IMR-90 (cell line): ENCODE measurements at regions not wholly inside any gene's neighbourhood (a gene's known extent, or its start where the extent isn't known, plus 50 kb on each side); places are given as distances from the start of the nearest gene placed in this dataset.

Source experiments
- ATAC-seq: fragments of 200-7000 bp; cut with Tn5 transposase; 2 replicates; pipeline ENCODE4 v1.9.1; 2020; ENCODE audit warnings: low read depth, mild to moderate bottlenecking, moderate library complexity
- BruUV-seq: library from RNA; stranded (reverse); fragments of 400-500 nt; replicated peaks from 2 replicates; lab custom pipeline; 2021; lab: Mats Ljungman, UMichigan
- CTCF ChIA-PET: fragments of 300-600 bp; formaldehyde crosslinking; extraction: SDS; loops from one replicate; lab custom pipeline; 2021; ENCODE audit warnings: antibody characterized with exemption; lab: Yijun Ruan, JAX
- POLR2A ChIA-PET: fragments of 300-600 bp; sonication (Branson Sonifier 250); formaldehyde crosslinking; loops from one replicate; lab custom pipeline; 2022; ENCODE audit warnings: antibody characterized with exemption; ENCODE audit not compliant: unreplicated experiment; lab: Charles Lee
- DNase-seq: peaks from one replicate; pipeline ENCODE4 v3.0.0; 2013
- H2AFZ ChIP-seq: replicated peaks from 2 replicates; pipeline ENCODE3; 2013; ENCODE audit warnings: low read length, mild to moderate bottlenecking; ENCODE audit not compliant: poor library complexity
- H2AK5ac ChIP-seq: 2 replicates; pipeline ENCODE4 v1.6.1; 2013; ENCODE audit warnings: low read depth, low read length, inconsistent platforms
- H2AK9ac ChIP-seq: replicated peaks from 2 replicates; pipeline ENCODE3; 2013; ENCODE audit warnings: mild to moderate bottlenecking, low read depth, low read length, moderate library complexity; ENCODE audit not compliant: poor library complexity
- H2BK120ac ChIP-seq: 2 replicates; pipeline ENCODE4 v1.6.1; 2013; ENCODE audit warnings: low read depth, low read length, inconsistent platforms
- H2BK15ac ChIP-seq: 3 replicates; pipeline ENCODE4 v1.6.1; 2013; ENCODE audit warnings: low read depth, low read length, inconsistent platforms
- H2BK20ac ChIP-seq: 2 replicates; pipeline ENCODE4 v1.6.1; 2013; ENCODE audit warnings: low read depth, mild to moderate bottlenecking, inconsistent platforms, low read length, moderate library complexity
- H2BK5ac ChIP-seq: 2 replicates; pipeline ENCODE4 v1.6.1; 2013; ENCODE audit warnings: mild to moderate bottlenecking, low read depth, low read length, inconsistent platforms; ENCODE audit not compliant: poor library complexity, severe bottlenecking
- H3K14ac ChIP-seq: replicated peaks from 2 replicates; pipeline ENCODE4 v1.6.1; 2013; ENCODE audit warnings: low read depth, low read length, inconsistent platforms
- H3K18ac ChIP-seq: 2 replicates; pipeline ENCODE4 v1.6.1; 2013; ENCODE audit warnings: low read depth, low read length, control low read depth
- H3K23ac ChIP-seq: 2 replicates; pipeline ENCODE4 v1.6.1; 2013; ENCODE audit warnings: low read depth, low read length, inconsistent platforms
- H3K27ac ChIP-seq: 2 replicates; pipeline ENCODE4 v1.5.1; 2013; ENCODE audit warnings: mild to moderate bottlenecking, control low read depth, low read length; ENCODE audit not compliant: insufficient read depth
- H3K27me3 ChIP-seq: 2 replicates; pipeline ENCODE4 v1.6.1; 2013; ENCODE audit warnings: low read length; ENCODE audit not compliant: control insufficient read depth, insufficient read depth
- H3K36me3 ChIP-seq: 2 replicates; pipeline ENCODE4 v1.6.1; 2013; ENCODE audit warnings: low read length, mixed read lengths; ENCODE audit not compliant: control insufficient read depth, insufficient read depth
- H3K4ac ChIP-seq: 2 replicates; pipeline ENCODE4 v1.6.1; 2013; ENCODE audit warnings: low read depth, low read length, inconsistent platforms
- H3K4me1 ChIP-seq: 2 replicates; pipeline ENCODE4 v1.6.1; 2013; ENCODE audit warnings: low read length, mixed read lengths; ENCODE audit not compliant: control insufficient read depth, insufficient read depth
- H3K4me2 ChIP-seq: 2 replicates; pipeline ENCODE4 v1.6.1; 2013; ENCODE audit warnings: low read depth, mild to moderate bottlenecking, control low read depth, low read length, moderate library complexity
- H3K4me3 ChIP-seq: 2 replicates; pipeline ENCODE4 v1.5.1; 2013; ENCODE audit warnings: low read depth, mild to moderate bottlenecking, control low read depth, low read length, moderate library complexity; ENCODE audit not compliant: insufficient read depth
- H3K56ac ChIP-seq: 2 replicates; pipeline ENCODE4 v1.6.1; 2013; ENCODE audit warnings: low read length, inconsistent platforms; ENCODE audit not compliant: insufficient read depth; ENCODE audit errors: extremely low read depth
- H3K79me1 ChIP-seq, 2 experiments: 2 replicates each; pipeline ENCODE4 v1.6.1; 2013; ENCODE audit warnings: low read length in 2 of 2, inconsistent platforms in 1 of 2, low read depth in 1 of 2
- H3K9ac ChIP-seq: 2 replicates; pipeline ENCODE4 v1.6.1; 2013; ENCODE audit warnings: low read depth, low read length, control low read depth
- H3K9me1 ChIP-seq: 2 replicates; pipeline ENCODE4 v1.6.1; 2013; ENCODE audit warnings: low read length, inconsistent platforms; ENCODE audit not compliant: insufficient read depth
- H3K9me3 ChIP-seq: 2 replicates; pipeline ENCODE4 v1.6.1; 2013; ENCODE audit warnings: low read length; ENCODE audit not compliant: control insufficient read depth, insufficient read depth
- H4K20me1 ChIP-seq: 2 replicates; pipeline ENCODE4 v1.6.1; 2013; ENCODE audit warnings: low read length, inconsistent platforms; ENCODE audit not compliant: insufficient read depth
- H4K5ac ChIP-seq: 2 replicates; pipeline ENCODE4 v1.6.1; 2013; ENCODE audit warnings: mild to moderate bottlenecking, low read depth, low read length, control low read depth
- H4K8ac ChIP-seq, 2 experiments: 2 replicates each; pipeline ENCODE4 v1.6.1; 2013; ENCODE audit warnings: low read depth in 2 of 2, low read length in 2 of 2, control low read depth in 1 of 2, inconsistent platforms in 1 of 2
- H4K91ac ChIP-seq: 2 replicates; pipeline ENCODE4 v1.6.1; 2013; ENCODE audit warnings: low read depth, low read length, inconsistent platforms; ENCODE audit not compliant: insufficient read depth
- BHLHE40 ChIP-seq: fragments of 150-350 bp; IDR thresholded peaks from 2 replicates; pipeline ENCODE4 v1.6.1; 2016; ENCODE audit warnings: mild to moderate bottlenecking, low read depth, low read length
- CEBPB ChIP-seq: IDR thresholded peaks from 2 replicates; pipeline ENCODE4 v1.6.1; 2012; ENCODE audit warnings: low read depth, low read length, improper control_type of control experiment
- CHD1 ChIP-seq: IDR thresholded peaks from 2 replicates; pipeline ENCODE4 v1.6.1; 2012; ENCODE audit warnings: low read depth, low read length, improper control_type of control experiment
- FOS ChIP-seq: fragments of 150-350 bp; IDR thresholded peaks from 2 replicates; pipeline ENCODE4 v1.6.1; 2016; ENCODE audit warnings: low read depth, low read length
- MAFK ChIP-seq: IDR thresholded peaks from 2 replicates; pipeline ENCODE4 v1.6.1; 2012; ENCODE audit warnings: low read depth, low read length, improper control_type of control experiment
- MAZ ChIP-seq: IDR thresholded peaks from 2 replicates; pipeline ENCODE4 v1.6.1; 2012; ENCODE audit warnings: low read depth, mild to moderate bottlenecking, low read length, improper control_type of control experiment, moderate library complexity, borderline replicate concordance
- MXI1 ChIP-seq: IDR thresholded peaks from 2 replicates; pipeline ENCODE4 v1.6.1; 2012; ENCODE audit warnings: low read depth, mild to moderate bottlenecking, low read length, moderate library complexity, borderline replicate concordance
- NFE2L2 ChIP-seq: fragments of 150-350 bp; IDR thresholded peaks from 2 replicates; pipeline ENCODE4 v1.6.1; 2016; ENCODE audit warnings: low read depth, mild to moderate bottlenecking, low read length
- POLR2A ChIP-seq: IDR thresholded peaks from 2 replicates; pipeline ENCODE4 v1.6.1; 2012; ENCODE audit warnings: mild to moderate bottlenecking, low read depth, low read length
- RAD21 ChIP-seq: IDR thresholded peaks from 2 replicates; pipeline ENCODE4 v1.6.1; 2012; ENCODE audit warnings: low read length, improper control_type of control experiment
- RCOR1 ChIP-seq: IDR thresholded peaks from 2 replicates; pipeline ENCODE4 v1.6.1; 2012; ENCODE audit warnings: mild to moderate bottlenecking, low read length, improper control_type of control experiment; ENCODE audit not compliant: insufficient replicate concordance
- RFX5 ChIP-seq: IDR thresholded peaks from 2 replicates; pipeline ENCODE4 v1.8.0; 2012; ENCODE audit warnings: low read depth, mild to moderate bottlenecking, low read length, moderate library complexity
- SMC3 ChIP-seq: fragments of 150-350 bp; IDR thresholded peaks from 2 replicates; pipeline ENCODE4 v1.6.1; 2016; ENCODE audit warnings: low read depth, mild to moderate bottlenecking, antibody characterized with exemption, low read length, moderate library complexity
- WGBS, 2 experiments: methylation state at CpG; one replicate each; pipeline versions ENCODE4 v1.1.5 to v1.1.7; 2013; ENCODE audit warnings: missing lambda C conversion rate in 2 of 2; ENCODE audit not compliant: insufficient read length in 1 of 2; ENCODE audit errors: extremely low coverage in 2 of 2; 5-methylcytosine and 5-hydroxymethylcytosine counted together
- dilution Hi-C: fragments of 300-500 bp; cut with HindIII; formaldehyde crosslinking; loops from one replicate; pipeline ENCODE4 v1.14.3; 2018; ENCODE audit warnings: low sequenced_read_pairs; ENCODE audit not compliant: unreplicated experiment
- in situ Hi-C: fragments of 300-500 bp; cut with MboI; formaldehyde crosslinking; loops from 3 replicates; pipeline ENCODE4 v1.14.3; 2019; ENCODE audit warnings: low sequenced_read_pairs, inconsistent platforms, mixed read lengths
- intact Hi-C: fragments of 100-400 bp; cut with micrococcal nuclease; formaldehyde crosslinking; loops from 2 replicates; pipeline ENCODE4 v1.10.0; 2022
- TF ChIP-seq, protein P1 (sequence below): conservative IDR thresholded peaks from 2 replicates; pipeline ENCODE4 v1.5.1; 2012; ENCODE audit warnings: mild to moderate bottlenecking, low read depth, low read length, improper control_type of control experiment
- TF ChIP-seq, protein P2 (sequence below): fragments of 150-350 bp; IDR thresholded peaks from 2 replicates; pipeline ENCODE4 v1.6.1; 2016; ENCODE audit warnings: low read depth, mild to moderate bottlenecking, low read length, moderate library complexity, borderline replicate concordance
- TF ChIP-seq, protein P3 (sequence below): fragments of 150-350 bp; IDR thresholded peaks from 2 replicates; pipeline ENCODE4 v1.6.1; 2017; ENCODE audit warnings: mild to moderate bottlenecking, antibody characterized with exemption, low read length, low read depth

DNA sequence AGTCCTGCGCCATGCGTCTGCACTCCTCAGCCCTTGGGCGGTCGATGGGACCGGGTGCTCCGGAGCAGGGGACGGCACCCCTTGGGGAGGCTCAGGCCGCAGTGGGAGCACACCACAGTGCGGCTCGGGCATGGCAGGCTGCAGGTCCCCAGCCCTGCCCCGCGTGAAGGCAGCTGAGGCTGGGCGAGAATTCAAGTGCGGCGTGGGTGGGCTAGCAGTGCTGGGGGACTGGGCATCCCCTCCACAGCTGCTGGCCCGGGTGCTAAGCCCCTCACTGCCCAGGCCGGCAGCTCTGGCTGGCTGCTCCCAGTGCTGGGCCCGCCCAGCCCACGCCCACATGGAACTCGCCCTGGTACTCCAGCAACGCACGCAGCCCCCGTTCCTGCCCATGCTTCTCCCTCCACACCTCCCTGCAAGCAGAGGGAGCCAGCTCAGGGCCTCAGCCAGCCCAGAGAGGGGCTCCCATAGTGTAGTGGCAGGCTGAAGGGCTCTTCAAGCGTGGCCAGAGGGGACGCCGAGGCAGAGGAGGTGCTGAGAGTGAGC is 198.3 kb upstream of the CNTNAP5 start:
- H2BK5ac ChIP-seq = no peak overlapping the region
- no peak overlapping the region for H3K18ac ChIP-seq
- DNase-seq (no peak), ATAC-seq (no peak)
- no peak overlapping the region for H4K8ac ChIP-seq
- H3K14ac ChIP-seq = no peak overlapping the region
- no peak overlapping the region for H3K4me2 ChIP-seq
- H3K9ac ChIP-seq = no peak overlapping the region
- no peak overlapping the region for H2AK5ac ChIP-seq
- no peak overlapping the region for H3K27ac ChIP-seq
- dilution Hi-C loops (no loop called here), in situ Hi-C loops (no loop called here), intact Hi-C loops (no loop called here)
- no peaks in the 10 kb centered on the region for H3K9me1 ChIP-seq
- ChIA-PET POLR2A (no interaction called here), CTCF (no interaction called here)
- no peaks in the 10 kb centered on the region for H3K27me3 ChIP-seq
- no peaks in the 10 kb centered on the region for H3K36me3 ChIP-seq
- H4K5ac ChIP-seq = no peak overlapping the region
- H2AK9ac ChIP-seq = no peak overlapping the region
- H4K91ac ChIP-seq = no peak overlapping the region
- TF ChIP-seq RFX5 (no peak), SMC3 (no peak), CHD1 (no peak), BHLHE40 (no peak), RCOR1 (no peak), FOS (no peak), MAZ (no peak), CEBPB (no peak), MXI1 (no peak), MAFK (no peak), NFE2L2 (no peak), RAD21 (no peak), POLR2A (no peak)
- TF ChIP-seq, protein P1, sequence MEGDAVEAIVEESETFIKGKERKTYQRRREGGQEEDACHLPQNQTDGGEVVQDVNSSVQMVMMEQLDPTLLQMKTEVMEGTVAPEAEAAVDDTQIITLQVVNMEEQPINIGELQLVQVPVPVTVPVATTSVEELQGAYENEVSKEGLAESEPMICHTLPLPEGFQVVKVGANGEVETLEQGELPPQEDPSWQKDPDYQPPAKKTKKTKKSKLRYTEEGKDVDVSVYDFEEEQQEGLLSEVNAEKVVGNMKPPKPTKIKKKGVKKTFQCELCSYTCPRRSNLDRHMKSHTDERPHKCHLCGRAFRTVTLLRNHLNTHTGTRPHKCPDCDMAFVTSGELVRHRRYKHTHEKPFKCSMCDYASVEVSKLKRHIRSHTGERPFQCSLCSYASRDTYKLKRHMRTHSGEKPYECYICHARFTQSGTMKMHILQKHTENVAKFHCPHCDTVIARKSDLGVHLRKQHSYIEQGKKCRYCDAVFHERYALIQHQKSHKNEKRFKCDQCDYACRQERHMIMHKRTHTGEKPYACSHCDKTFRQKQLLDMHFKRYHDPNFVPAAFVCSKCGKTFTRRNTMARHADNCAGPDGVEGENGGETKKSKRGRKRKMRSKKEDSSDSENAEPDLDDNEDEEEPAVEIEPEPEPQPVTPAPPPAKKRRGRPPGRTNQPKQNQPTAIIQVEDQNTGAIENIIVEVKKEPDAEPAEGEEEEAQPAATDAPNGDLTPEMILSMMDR = no peak
- TF ChIP-seq, protein P2, sequence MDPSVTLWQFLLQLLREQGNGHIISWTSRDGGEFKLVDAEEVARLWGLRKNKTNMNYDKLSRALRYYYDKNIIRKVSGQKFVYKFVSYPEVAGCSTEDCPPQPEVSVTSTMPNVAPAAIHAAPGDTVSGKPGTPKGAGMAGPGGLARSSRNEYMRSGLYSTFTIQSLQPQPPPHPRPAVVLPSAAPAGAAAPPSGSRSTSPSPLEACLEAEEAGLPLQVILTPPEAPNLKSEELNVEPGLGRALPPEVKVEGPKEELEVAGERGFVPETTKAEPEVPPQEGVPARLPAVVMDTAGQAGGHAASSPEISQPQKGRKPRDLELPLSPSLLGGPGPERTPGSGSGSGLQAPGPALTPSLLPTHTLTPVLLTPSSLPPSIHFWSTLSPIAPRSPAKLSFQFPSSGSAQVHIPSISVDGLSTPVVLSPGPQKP = no peak
- TF ChIP-seq, protein P3, sequence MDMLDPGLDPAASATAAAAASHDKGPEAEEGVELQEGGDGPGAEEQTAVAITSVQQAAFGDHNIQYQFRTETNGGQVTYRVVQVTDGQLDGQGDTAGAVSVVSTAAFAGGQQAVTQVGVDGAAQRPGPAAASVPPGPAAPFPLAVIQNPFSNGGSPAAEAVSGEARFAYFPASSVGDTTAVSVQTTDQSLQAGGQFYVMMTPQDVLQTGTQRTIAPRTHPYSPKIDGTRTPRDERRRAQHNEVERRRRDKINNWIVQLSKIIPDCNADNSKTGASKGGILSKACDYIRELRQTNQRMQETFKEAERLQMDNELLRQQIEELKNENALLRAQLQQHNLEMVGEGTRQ = no peak
- no peak overlapping the region for H3K56ac ChIP-seq
- WGBS, 2 experiments = 81% methylated on average over 3 of the region's 26 CpGs; no CpG with 5 or more reads in 1 of the 2 experiments
- H3K79me1 ChIP-seq = no peaks in the 10 kb centered on the region
- no peak overlapping the region for H2BK15ac ChIP-seq
- H2BK20ac ChIP-seq = no peak overlapping the region
- H3K23ac ChIP-seq = no peak overlapping the region
- no peak overlapping the region for H2BK120ac ChIP-seq
- H3K9me3 ChIP-seq = peaks cover 2% of the 10 kb centered on the region; the same call in 1 of the 2 replicates
- H3K4me1 ChIP-seq = no peaks in the 10 kb centered on the region
- H4K20me1 ChIP-seq = no peaks in the 10 kb centered on the region
- no peak overlapping the region for H3K4me3 ChIP-seq
- no TSS peak for BruUV-seq
- no peak overlapping the region for H3K4ac ChIP-seq
- H2AFZ ChIP-seq = no peak overlapping the region
